ENCODE measurements at regions not wholly inside any gene's neighbourhood (a gene's known extent, or its start where the extent isn't known, plus 50 kb on each side); places are given as distances from the start of the nearest gene placed in this dataset.

DNA sequence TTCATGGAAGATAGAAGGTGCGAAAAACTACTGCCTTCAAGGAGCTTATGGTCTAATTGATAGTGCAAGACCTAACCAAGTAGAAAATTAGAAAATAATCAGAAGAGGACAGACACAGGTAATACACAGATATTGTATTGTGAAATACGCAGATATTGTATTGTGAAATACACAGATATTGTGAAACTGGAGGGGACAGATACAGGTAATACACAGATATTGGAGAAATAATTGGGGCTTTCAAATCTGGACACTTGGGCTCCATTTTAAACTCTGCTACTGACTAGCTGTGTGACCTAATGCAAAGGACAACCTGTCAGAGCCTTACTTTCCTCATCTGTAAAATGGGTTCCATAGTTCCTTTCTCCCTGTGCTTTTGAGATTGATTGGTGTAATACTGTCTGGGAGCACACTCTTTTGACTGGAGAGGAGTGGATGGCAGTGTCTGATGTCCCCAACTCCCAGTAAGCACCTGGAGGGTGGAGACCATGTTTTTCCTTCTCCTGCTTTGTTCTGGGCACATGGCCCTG is 272.8 kb downstream of the TLE3 start:
- no peaks in the 10 kb centered on the region for H3K79me2 ChIP-seq (ENCODE audit: control insufficient read depth, insufficient read depth, low read length)
- no peaks in the 10 kb centered on the region for H4K20me1 ChIP-seq (ENCODE audit: control insufficient read depth, extremely low read depth, insufficient read depth, low read length)
- no peak overlapping the region for H3K4me2 ChIP-seq (ENCODE audit: extremely low read depth, insufficient read depth, low read length)
- H3K36me3 ChIP-seq (ENCODE audit: control insufficient read depth, insufficient read depth, low read length): no peaks in the 10 kb centered on the region
- TF ChIP-seq, protein P1, sequence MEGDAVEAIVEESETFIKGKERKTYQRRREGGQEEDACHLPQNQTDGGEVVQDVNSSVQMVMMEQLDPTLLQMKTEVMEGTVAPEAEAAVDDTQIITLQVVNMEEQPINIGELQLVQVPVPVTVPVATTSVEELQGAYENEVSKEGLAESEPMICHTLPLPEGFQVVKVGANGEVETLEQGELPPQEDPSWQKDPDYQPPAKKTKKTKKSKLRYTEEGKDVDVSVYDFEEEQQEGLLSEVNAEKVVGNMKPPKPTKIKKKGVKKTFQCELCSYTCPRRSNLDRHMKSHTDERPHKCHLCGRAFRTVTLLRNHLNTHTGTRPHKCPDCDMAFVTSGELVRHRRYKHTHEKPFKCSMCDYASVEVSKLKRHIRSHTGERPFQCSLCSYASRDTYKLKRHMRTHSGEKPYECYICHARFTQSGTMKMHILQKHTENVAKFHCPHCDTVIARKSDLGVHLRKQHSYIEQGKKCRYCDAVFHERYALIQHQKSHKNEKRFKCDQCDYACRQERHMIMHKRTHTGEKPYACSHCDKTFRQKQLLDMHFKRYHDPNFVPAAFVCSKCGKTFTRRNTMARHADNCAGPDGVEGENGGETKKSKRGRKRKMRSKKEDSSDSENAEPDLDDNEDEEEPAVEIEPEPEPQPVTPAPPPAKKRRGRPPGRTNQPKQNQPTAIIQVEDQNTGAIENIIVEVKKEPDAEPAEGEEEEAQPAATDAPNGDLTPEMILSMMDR (conservative IDR thresholded peaks at IDR 0.05 in 1 of 2, IDR thresholded peaks at IDR 0.05 in 1 of 2; ENCODE audit: low read depth in 1 of 2, low read length in 2 of 2): no peak
- no peak for TF ChIP-seq EZH2 (IDR thresholded peaks at IDR 0.05; ENCODE audit: low read length, missing control alignments)
- no peaks in the 10 kb centered on the region for H3K9me3 ChIP-seq (ENCODE audit: control insufficient read depth, insufficient read depth, low read depth, low read length)
- no peak for DNase-seq (ENCODE audit: low read depth in 2 of 2)
- H3K9ac ChIP-seq (ENCODE audit: insufficient read depth, low read length): no peak overlapping the region
- peaks cover 4% of the 10 kb centered on the region for H3K27me3 ChIP-seq (ENCODE audit: control insufficient read depth, insufficient read depth, low read length)
- no peaks in the 10 kb centered on the region for H3K4me1 ChIP-seq (ENCODE audit: control insufficient read depth, extremely low read depth, insufficient read depth, low read length)
- H3K27ac ChIP-seq (ENCODE audit: insufficient read depth, low read length): no peak overlapping the region
- no peak overlapping the region for H3K4me3 ChIP-seq (replicated peaks in 1 of 4; ENCODE audit: control extremely low read depth in 1 of 4, insufficient read depth in 1 of 4, low read depth in 3 of 4, low read length in 4 of 4)
- H2AFZ ChIP-seq (ENCODE audit: low read length): no peak overlapping the region

DNA sequence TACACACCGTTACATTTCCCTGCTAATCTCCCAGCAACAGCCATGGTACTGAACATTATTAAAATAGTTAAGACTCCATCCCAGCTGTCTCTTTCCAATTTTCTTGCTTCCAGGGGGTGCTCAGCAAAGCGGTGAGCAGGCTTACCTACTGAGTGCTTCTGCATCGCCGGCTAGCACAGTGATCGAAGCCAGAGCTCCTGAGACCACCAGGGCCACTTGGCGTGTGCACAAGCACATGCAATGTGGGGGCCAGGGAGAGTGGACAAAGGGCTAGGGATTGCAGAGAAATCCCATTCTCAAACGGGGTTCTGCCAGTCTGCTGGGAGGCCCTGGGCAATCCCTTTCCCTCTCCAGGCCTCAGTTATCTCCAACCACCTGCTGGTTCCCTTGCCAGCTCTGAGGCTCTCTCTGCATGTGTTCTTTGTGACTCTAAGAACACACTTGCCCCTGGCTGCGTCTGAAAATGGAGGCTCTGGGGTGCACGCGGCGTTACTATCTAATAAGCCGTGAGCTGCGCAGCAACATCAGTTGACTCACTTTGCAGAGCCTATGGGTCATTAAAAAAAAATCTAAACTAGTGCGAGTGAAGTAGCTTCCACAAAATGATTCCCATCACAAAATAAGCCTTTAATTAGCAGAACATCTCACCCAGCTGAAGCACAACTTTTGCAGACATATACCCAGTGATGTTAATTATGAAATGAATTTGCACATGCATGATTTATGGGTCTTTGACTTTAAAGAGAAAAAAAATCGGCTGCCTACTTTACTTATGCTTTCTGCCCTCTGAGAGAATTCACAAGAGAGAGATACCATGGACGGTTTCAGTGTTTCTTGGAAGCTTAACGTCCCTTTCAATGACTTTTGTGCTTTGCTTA is 271.5 kb downstream of the TLE3 start:
- no peaks in the 10 kb centered on the region for H3K79me2 ChIP-seq (ENCODE audit: control insufficient read depth, insufficient read depth, low read length)
- no peak overlapping the region for H3K9ac ChIP-seq (ENCODE audit: insufficient read depth, low read length)
- no peak overlapping the region for H3K27ac ChIP-seq (ENCODE audit: insufficient read depth, low read length)
- no peak for DNase-seq (ENCODE audit: low read depth in 2 of 2)
- H4K20me1 ChIP-seq (ENCODE audit: control insufficient read depth, extremely low read depth, insufficient read depth, low read length): no peaks in the 10 kb centered on the region
- peaks cover 4% of the 10 kb centered on the region for H3K27me3 ChIP-seq (ENCODE audit: control insufficient read depth, insufficient read depth, low read length)
- no peaks in the 10 kb centered on the region for H3K4me1 ChIP-seq (ENCODE audit: control insufficient read depth, extremely low read depth, insufficient read depth, low read length)
- H3K4me2 ChIP-seq (ENCODE audit: extremely low read depth, insufficient read depth, low read length): no peak overlapping the region
- H3K4me3 ChIP-seq (replicated peaks in 1 of 4; ENCODE audit: control extremely low read depth in 1 of 4, insufficient read depth in 1 of 4, low read depth in 3 of 4, low read length in 4 of 4): no peak overlapping the region
- no peak overlapping the region for H2AFZ ChIP-seq (ENCODE audit: low read length)
- H3K9me3 ChIP-seq (ENCODE audit: control insufficient read depth, insufficient read depth, low read depth, low read length): no peaks in the 10 kb centered on the region
- H3K36me3 ChIP-seq (ENCODE audit: control insufficient read depth, insufficient read depth, low read length): no peaks in the 10 kb centered on the region
- TF ChIP-seq, protein P1 (conservative IDR thresholded peaks at IDR 0.05 in 1 of 2, IDR thresholded peaks at IDR 0.05 in 1 of 2; ENCODE audit: low read depth in 1 of 2, low read length in 2 of 2): no peak
- TF ChIP-seq EZH2 (IDR thresholded peaks at IDR 0.05; ENCODE audit: low read length, missing control alignments): no peak

DNA sequence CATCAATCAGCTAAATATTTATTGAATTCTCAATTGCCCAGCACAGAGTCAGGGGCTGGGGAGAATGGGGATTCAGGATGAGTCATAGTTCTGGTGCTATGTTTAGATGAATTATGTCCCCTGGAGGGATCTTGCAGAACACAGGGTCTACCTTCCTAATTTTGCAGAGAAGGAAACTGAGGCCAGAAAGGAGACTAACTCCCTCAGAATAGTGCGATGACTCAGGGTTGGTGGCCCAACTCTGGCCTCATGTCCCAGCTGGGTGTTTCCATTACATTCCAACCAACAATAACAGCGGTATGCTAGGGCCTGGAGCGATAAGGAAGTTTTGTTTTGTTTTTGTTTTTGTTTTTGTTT is 270.9 kb downstream of the TLE3 start:
- Histone ChIP-seq H3K27me3 (ENCODE audit: control insufficient read depth, insufficient read depth, low read length) (peaks cover 4% of the 10 kb centered on the region), H3K9ac (ENCODE audit: insufficient read depth, low read length) (no peak overlapping the region), H3K36me3 (ENCODE audit: control insufficient read depth, insufficient read depth, low read length) (no peaks in the 10 kb centered on the region), H3K79me2 (ENCODE audit: control insufficient read depth, insufficient read depth, low read length) (no peaks in the 10 kb centered on the region), H3K4me3 (replicated peaks in 1 of 4; ENCODE audit: control extremely low read depth in 1 of 4, insufficient read depth in 1 of 4, low read depth in 3 of 4, low read length in 4 of 4) (no peak overlapping the region), H3K4me2 (ENCODE audit: extremely low read depth, insufficient read depth, low read length) (no peak overlapping the region), H4K20me1 (ENCODE audit: control insufficient read depth, extremely low read depth, insufficient read depth, low read length) (no peaks in the 10 kb centered on the region), H2AFZ (ENCODE audit: low read length) (no peak overlapping the region), H3K27ac (ENCODE audit: insufficient read depth, low read length) (no peak overlapping the region), H3K4me1 (ENCODE audit: control insufficient read depth, extremely low read depth, insufficient read depth, low read length) (no peaks in the 10 kb centered on the region), H3K9me3 (ENCODE audit: control insufficient read depth, insufficient read depth, low read depth, low read length) (no peaks in the 10 kb centered on the region)
- DNase-seq (ENCODE audit: low read depth in 2 of 2): peak; percentile 12
- TF ChIP-seq EZH2 (IDR thresholded peaks at IDR 0.05; ENCODE audit: low read length, missing control alignments): no peak
